Calu3 (cell line): ENCODE measurements at regions not wholly inside any gene's neighbourhood (a gene's known extent, or its start where the extent isn't known, plus 50 kb on each side); places are given as distances from the start of the nearest gene placed in this dataset.

Source experiments
- BruUV-seq: library from RNA; stranded (reverse); fragments of 400-500 nt; replicated peaks from 2 replicates; lab custom pipeline; 2021; lab: Mats Ljungman, UMichigan
- CTCF ChIA-PET: fragments of 300-600 bp; sonication (Branson Sonifier 250); formaldehyde crosslinking; loops from one replicate; lab custom pipeline; 2022; ENCODE audit warnings: antibody characterized with exemption; lab: Charles Lee
- DNase-seq: peaks from one replicate; pipeline ENCODE4 v3.0.0; 2022
- H3K27ac Mint-ChIP-seq: one replicate; pipeline ENCODE4 v1.8.0; 2022; ENCODE audit warnings: mixed read lengths; ENCODE audit not compliant: unreplicated experiment
- H3K27me3 Mint-ChIP-seq: one replicate; pipeline ENCODE4 v1.8.0; 2022; ENCODE audit warnings: mixed read lengths; ENCODE audit not compliant: unreplicated experiment
- H3K36me3 Mint-ChIP-seq: one replicate; pipeline ENCODE4 v1.8.0; 2022; ENCODE audit warnings: mild to moderate bottlenecking, moderate library complexity, mixed read lengths; ENCODE audit not compliant: insufficient read depth, unreplicated experiment
- H3K4me1 Mint-ChIP-seq: one replicate; pipeline ENCODE4 v1.8.0; 2022; ENCODE audit warnings: mild to moderate bottlenecking, low read depth, mixed read lengths; ENCODE audit not compliant: unreplicated experiment
- H3K4me3 Mint-ChIP-seq: one replicate; pipeline ENCODE4 v1.8.0; 2022; ENCODE audit warnings: mild to moderate bottlenecking, low read depth, moderate library complexity, mixed read lengths; ENCODE audit not compliant: unreplicated experiment
- H3K9me3 Mint-ChIP-seq: one replicate; pipeline ENCODE4 v1.8.0; 2022; ENCODE audit warnings: low read depth, mixed read lengths; ENCODE audit not compliant: unreplicated experiment
- CTCF ChIP-seq: fragments of 200-600 bp; IDR thresholded peaks from one replicate; pipeline ENCODE4 v1.8.0; 2022; ENCODE audit warnings: antibody characterized with exemption; ENCODE audit not compliant: unreplicated experiment
- intact Hi-C: fragments of 100-400 bp; cut with micrococcal nuclease; formaldehyde crosslinking; loops from one replicate; pipeline ENCODE4 v1.10.0; 2022; ENCODE audit not compliant: unreplicated experiment

GRCh38 chr4:181017038-181017437, 1226.2 kb upstream of the TENM3 start:
- BruUV-seq: no TSS peak
- no peaks in the 10 kb centered on the region for H3K36me3 Mint-ChIP-seq
- peaks cover 8% of the 10 kb centered on the region for H3K9me3 Mint-ChIP-seq
- H3K4me1 Mint-ChIP-seq: no peaks in the 10 kb centered on the region
- DNase-seq: no peak
- no peak overlapping the region for H3K27ac Mint-ChIP-seq
- CTCF ChIA-PET: no interaction called here
- TF ChIP-seq CTCF: no peak
- no peaks in the 10 kb centered on the region for H3K27me3 Mint-ChIP-seq
- intact Hi-C loops: no loop called here
- no peak overlapping the region for H3K4me3 Mint-ChIP-seq

DNA sequence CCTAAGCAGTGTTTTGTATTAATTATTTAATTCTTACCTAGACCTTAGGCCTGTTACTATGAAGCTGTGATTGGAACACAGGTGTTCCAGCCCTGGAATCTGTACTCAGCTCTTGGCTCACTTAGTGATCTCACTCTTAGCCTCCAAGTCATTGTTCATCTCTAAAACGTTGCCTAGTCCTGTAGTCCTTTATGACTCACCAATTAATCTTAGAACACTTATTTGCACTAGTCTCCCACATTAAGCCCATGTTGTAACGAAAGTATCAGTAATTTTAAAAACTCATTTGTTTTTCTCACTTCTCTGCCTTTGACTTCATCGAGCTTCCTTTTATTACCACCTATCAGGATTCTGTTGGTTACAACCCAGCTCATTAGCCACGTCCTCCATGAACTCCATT, 1224.7 kb upstream of the TENM3 start:
- Mint-ChIP-seq H3K9me3 (peaks cover 4% of the 10 kb centered on the region), H3K4me1 (no peaks in the 10 kb centered on the region), H3K27me3 (no peaks in the 10 kb centered on the region), H3K27ac (no peak overlapping the region), H3K36me3 (no peaks in the 10 kb centered on the region), H3K4me3 (no peak overlapping the region)
- TF ChIP-seq CTCF: no peak
- intact Hi-C loops: no loop called here
- CTCF ChIA-PET: no interaction called here
- BruUV-seq: no TSS peak
- no peak for DNase-seq

DNA sequence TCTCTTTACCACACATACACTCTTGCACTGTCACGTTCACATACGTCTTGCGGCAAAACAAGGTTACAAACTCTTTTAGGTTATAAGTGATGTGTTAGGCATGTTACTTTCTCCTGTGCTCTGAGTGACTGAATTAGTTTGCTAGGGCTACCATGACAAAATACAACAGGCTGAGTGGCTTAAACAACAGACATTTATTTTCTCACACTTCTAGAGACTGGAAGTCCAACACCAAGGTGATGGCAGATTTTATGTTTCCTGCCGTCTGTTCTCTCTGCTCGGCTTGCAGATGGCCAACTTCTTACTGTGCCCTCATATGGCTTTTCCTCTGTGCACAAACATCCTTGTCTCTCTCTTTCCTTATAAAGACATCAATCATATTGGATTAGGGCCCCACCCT, 1224.3 kb upstream of the TENM3 start:
- no peaks in the 10 kb centered on the region for H3K36me3 Mint-ChIP-seq
- H3K4me1 Mint-ChIP-seq: no peaks in the 10 kb centered on the region
- no peak for TF ChIP-seq CTCF
- no peaks in the 10 kb centered on the region for H3K27me3 Mint-ChIP-seq
- H3K4me3 Mint-ChIP-seq: no peak overlapping the region
- intact Hi-C loops: no loop called here
- CTCF ChIA-PET: no interaction called here
- no peaks in the 10 kb centered on the region for H3K9me3 Mint-ChIP-seq
- no peak overlapping the region for H3K27ac Mint-ChIP-seq
- no peak for DNase-seq
- BruUV-seq: no TSS peak

DNA sequence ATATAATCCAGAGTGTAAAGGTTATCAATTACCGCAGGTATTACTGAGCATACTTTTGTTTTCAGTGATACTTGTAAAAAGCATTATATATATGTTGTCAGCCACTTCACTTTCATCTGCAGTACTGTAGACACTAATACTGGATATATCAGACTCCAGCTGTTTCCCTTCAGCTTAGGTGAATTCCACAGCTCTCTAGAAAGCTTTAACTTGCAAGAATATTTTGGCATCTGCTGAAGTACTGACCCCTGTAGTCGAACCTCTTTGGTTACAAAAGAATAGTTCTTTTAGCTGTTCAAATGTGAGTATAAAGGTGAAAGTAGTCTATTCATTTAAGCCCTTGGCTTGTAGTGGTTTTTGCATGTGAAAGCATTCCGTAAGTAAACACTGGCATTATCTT, 1222.7 kb upstream of the TENM3 start:
- CTCF ChIA-PET: interaction anchor here (0.7 kb wide), 1 partner anchor 423 kb away, joined by 3 read pairs; no protein-coding TSS in a partner anchor
- no TSS peak for BruUV-seq

More for the DNA sequence above, 1222.7 kb upstream of the TENM3 start:
- no peaks in the 10 kb centered on the region for H3K4me1 Mint-ChIP-seq
- no peak for DNase-seq
- H3K27me3 Mint-ChIP-seq: no peaks in the 10 kb centered on the region
- H3K27ac Mint-ChIP-seq: no peak overlapping the region
- no peaks in the 10 kb centered on the region for H3K9me3 Mint-ChIP-seq
- H3K36me3 Mint-ChIP-seq: no peaks in the 10 kb centered on the region
- no peak for TF ChIP-seq CTCF
- intact Hi-C loops: no loop called here
- no peak overlapping the region for H3K4me3 Mint-ChIP-seq
